ENCODE measurements at regions not wholly inside any gene's neighbourhood (a gene's known extent, or its start where the extent isn't known, plus 50 kb on each side); places are given as distances from the start of the nearest gene placed in this dataset.

DNA sequence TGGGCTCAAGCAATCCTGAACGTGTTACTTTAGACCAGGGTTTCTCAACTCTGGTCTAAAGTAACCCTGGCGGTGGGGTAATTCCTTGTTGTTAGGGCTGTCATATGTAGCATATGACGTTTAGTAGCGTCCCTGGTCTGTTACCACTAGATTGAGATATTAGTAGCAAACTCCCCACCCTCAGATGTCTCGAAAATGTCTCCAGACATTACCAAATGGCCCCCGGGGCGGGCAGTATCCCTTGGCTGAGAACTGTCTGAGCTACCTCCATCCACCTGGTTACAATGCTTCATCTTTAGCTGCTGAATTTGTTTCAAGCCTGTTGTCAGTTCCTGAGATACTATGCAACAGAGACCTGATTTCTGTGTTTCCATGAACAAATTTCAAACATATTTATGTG lies 56.7 kb downstream of the CLDN34 start (continued):
- TF ChIP-seq, protein P1, sequence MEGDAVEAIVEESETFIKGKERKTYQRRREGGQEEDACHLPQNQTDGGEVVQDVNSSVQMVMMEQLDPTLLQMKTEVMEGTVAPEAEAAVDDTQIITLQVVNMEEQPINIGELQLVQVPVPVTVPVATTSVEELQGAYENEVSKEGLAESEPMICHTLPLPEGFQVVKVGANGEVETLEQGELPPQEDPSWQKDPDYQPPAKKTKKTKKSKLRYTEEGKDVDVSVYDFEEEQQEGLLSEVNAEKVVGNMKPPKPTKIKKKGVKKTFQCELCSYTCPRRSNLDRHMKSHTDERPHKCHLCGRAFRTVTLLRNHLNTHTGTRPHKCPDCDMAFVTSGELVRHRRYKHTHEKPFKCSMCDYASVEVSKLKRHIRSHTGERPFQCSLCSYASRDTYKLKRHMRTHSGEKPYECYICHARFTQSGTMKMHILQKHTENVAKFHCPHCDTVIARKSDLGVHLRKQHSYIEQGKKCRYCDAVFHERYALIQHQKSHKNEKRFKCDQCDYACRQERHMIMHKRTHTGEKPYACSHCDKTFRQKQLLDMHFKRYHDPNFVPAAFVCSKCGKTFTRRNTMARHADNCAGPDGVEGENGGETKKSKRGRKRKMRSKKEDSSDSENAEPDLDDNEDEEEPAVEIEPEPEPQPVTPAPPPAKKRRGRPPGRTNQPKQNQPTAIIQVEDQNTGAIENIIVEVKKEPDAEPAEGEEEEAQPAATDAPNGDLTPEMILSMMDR (conservative IDR thresholded peaks at IDR 0.05; ENCODE audit: low read depth in 2 of 2): no peak

DNA sequence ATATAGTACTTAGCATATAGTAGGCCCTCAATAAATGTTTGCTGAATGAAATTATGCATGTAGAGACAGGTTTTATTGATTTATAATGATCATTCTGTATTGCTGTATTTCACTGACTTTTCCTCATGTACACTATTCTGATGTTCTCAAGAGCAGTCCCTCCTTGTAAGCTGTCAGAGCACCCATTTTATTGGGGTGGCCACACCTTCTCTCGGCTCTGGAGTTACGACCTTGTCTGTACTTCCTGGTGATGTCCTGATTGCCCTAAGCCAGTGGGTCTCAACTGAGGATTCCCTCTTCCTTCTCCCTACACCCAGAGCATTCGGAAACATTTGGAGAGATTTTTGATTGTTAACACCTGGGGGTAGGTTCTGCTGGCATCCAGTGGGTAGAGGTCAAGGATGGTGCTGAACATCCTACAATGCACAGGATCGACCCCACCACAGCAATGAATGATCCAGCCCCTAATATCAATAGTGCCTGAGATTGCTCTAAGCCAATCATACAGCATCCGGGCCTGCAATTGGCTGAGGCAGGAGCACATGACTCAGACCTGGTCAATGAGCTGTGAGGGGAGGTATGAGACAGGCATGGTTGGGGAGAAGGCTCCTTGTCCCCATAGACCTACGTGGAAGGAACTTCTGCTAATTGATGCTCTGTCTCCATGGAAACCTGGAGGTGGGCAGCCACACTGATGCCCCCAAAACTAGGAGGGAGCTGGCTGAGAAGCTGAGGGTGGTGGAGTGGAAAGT lies 58.8 kb downstream of the CLDN34 start:
- H3K4me3 Mint-ChIP-seq: no peak overlapping the region
- H3K27me3 Mint-ChIP-seq (ENCODE audit: insufficient read depth, low read depth, poor library complexity): peaks cover 5% of the 10 kb centered on the region
- H3K4me3 ChIP-seq: no peak overlapping the region
- DNase-seq (ENCODE audit: low spot score) (no peak), ATAC-seq (no peak)
- no peak overlapping the region for H3K4me2 ChIP-seq
- H3K27me3 ChIP-seq (ENCODE audit: insufficient read depth): no peaks in the 10 kb centered on the region
- H3K27ac ChIP-seq (ENCODE audit: low read depth): no peak overlapping the region
- peaks cover 29% of the 10 kb centered on the region for H3K4me1 Mint-ChIP-seq
- peaks cover 2% of the 10 kb centered on the region for H3K4me1 ChIP-seq (ENCODE audit: insufficient read depth)
- H3F3A ChIP-seq (replicated peaks; ENCODE audit: low read depth): no peaks in the 10 kb centered on the region
- TF ChIP-seq, protein P2, sequence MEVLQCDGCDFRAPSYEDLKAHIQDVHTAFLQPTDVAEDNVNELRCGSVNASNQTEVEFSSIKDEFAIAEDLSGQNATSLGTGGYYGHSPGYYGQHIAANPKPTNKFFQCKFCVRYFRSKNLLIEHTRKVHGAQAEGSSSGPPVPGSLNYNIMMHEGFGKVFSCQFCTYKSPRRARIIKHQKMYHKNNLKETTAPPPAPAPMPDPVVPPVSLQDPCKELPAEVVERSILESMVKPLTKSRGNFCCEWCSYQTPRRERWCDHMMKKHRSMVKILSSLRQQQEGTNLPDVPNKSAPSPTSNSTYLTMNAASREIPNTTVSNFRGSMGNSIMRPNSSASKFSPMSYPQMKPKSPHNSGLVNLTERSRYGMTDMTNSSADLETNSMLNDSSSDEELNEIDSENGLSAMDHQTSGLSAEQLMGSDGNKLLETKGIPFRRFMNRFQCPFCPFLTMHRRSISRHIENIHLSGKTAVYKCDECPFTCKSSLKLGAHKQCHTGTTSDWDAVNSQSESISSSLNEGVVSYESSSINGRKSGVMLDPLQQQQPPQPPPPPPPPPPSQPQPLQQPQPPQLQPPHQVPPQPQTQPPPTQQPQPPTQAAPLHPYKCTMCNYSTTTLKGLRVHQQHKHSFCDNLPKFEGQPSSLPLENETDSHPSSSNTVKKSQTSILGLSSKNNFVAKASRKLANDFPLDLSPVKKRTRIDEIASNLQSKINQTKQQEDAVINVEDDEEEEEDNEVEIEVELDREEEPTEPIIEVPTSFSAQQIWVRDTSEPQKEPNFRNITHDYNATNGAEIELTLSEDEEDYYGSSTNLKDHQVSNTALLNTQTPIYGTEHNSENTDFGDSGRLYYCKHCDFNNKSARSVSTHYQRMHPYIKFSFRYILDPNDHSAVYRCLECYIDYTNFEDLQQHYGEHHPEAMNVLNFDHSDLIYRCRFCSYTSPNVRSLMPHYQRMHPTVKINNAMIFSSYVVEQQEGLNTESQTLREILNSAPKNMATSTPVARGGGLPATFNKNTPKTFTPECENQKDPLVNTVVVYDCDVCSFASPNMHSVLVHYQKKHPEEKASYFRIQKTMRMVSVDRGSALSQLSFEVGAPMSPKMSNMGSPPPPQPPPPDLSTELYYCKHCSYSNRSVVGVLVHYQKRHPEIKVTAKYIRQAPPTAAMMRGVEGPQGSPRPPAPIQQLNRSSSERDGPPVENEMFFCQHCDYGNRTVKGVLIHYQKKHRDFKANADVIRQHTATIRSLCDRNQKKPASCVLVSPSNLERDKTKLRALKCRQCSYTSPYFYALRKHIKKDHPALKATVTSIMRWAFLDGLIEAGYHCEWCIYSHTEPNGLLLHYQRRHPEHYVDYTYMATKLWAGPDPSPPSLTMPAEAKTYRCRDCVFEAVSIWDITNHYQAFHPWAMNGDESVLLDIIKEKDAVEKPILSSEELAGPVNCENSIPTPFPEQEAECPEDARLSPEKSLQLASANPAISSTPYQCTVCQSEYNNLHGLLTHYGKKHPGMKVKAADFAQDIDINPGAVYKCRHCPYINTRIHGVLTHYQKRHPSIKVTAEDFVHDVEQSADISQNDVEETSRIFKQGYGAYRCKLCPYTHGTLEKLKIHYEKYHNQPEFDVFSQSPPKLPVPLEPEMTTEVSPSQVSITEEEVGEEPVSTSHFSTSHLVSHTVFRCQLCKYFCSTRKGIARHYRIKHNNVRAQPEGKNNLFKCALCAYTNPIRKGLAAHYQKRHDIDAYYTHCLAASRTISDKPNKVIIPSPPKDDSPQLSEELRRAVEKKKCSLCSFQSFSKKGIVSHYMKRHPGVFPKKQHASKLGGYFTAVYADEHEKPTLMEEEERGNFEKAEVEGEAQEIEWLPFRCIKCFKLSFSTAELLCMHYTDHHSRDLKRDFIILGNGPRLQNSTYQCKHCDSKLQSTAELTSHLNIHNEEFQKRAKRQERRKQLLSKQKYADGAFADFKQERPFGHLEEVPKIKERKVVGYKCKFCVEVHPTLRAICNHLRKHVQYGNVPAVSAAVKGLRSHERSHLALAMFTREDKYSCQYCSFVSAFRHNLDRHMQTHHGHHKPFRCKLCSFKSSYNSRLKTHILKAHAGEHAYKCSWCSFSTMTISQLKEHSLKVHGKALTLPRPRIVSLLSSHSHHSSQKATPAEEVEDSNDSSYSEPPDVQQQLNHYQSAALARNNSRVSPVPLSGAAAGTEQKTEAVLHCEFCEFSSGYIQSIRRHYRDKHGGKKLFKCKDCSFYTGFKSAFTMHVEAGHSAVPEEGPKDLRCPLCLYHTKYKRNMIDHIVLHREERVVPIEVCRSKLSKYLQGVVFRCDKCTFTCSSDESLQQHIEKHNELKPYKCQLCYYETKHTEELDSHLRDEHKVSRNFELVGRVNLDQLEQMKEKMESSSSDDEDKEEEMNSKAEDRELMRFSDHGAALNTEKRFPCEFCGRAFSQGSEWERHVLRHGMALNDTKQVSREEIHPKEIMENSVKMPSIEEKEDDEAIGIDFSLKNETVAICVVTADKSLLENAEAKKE (CRISPR knock-in tag; IDR thresholded peaks at IDR 0.05): no peak
- TF ChIP-seq JUNB (IDR thresholded peaks at IDR 0.05; ENCODE audit: unreplicated experiment): no peak
- no peak for TF ChIP-seq POLR2AphosphoS5 (IDR thresholded peaks at IDR 0.05; ENCODE audit: low read depth)
- TF ChIP-seq STAT1 (IDR thresholded peaks at IDR 0.05; ENCODE audit: unreplicated experiment): no peak
- TF ChIP-seq EZH2phosphoT487 (IDR thresholded peaks at IDR 0.05; ENCODE audit: unreplicated experiment): no peak
- no peak for TF ChIP-seq NANOG (IDR thresholded peaks at IDR 0.05; ENCODE audit: borderline replicate concordance)
- H4K20me1 ChIP-seq (replicated peaks; ENCODE audit: insufficient read depth): no peaks in the 10 kb centered on the region; the same call in 1 of the 2 replicates
- H2AFZ ChIP-seq: no peak overlapping the region
- peaks cover 62% of the 10 kb centered on the region for H3K79me2 ChIP-seq (replicated peaks; ENCODE audit: insufficient read depth)
- no peaks in the 10 kb centered on the region for H3K9me2 ChIP-seq (ENCODE audit: insufficient read depth)
- H3K27ac Mint-ChIP-seq: no peak overlapping the region
- H3K36me3 Mint-ChIP-seq (ENCODE audit: low read depth): peaks cover 17% of the 10 kb centered on the region
- no peaks in the 10 kb centered on the region for H3K36me3 ChIP-seq (ENCODE audit: insufficient read depth)
- H3K9me3 Mint-ChIP-seq: no peaks in the 10 kb centered on the region

All from GM23338 (cell line).